ENCODE measurements at regions not wholly inside any gene's neighbourhood (a gene's known extent, or its start where the extent isn't known, plus 50 kb on each side); places are given as distances from the start of the nearest gene placed in this dataset.

DNA sequence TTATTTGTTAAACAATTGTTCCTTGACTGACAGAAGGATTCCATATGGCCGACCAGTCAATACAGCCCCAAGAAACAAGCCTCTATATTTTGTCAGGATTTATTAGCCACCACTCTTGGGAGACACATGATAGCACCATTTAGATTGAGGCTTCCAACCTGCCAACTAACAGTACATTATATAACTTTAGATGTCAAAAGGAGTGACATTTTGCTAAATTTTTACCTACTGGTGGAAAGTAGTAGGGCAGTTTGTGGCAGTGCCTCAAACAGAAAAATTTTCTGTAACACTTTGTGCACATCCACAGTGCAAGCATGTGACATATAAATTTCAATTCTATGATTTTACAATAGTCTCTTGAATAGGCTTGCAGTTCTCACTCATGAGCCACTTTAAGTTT lies 464.0 kb downstream of the TRIB2 start:
- Histone ChIP-seq H3K9ac (ENCODE audit: low read length in 5 of 5) (no peak overlapping the region), H3K27ac (ENCODE audit: low read depth, low read length) (no peak overlapping the region), H3K9me3 (ENCODE audit: control insufficient read depth in 5 of 5, low read length in 5 of 5) (peaks cover 0 to 15% (median under 1%) of the 10 kb centered on the region in 5 donors), H3K4me1 (ENCODE audit: control insufficient read depth in 5 of 5, insufficient read depth in 5 of 5, low read length in 5 of 5) (no peaks in the 10 kb centered on the region), H3K4me3 (ENCODE audit: low read depth in 1 of 5, low read length in 5 of 5) (no peak overlapping the region), H3K36me3 (ENCODE audit: control insufficient read depth in 5 of 5, insufficient read depth in 5 of 5, low read length in 5 of 5) (no peaks in the 10 kb centered on the region), H3K27me3 (ENCODE audit: control insufficient read depth in 5 of 5, insufficient read depth in 4 of 5, low read length in 5 of 5) (no peaks in the 10 kb centered on the region)

DNA sequence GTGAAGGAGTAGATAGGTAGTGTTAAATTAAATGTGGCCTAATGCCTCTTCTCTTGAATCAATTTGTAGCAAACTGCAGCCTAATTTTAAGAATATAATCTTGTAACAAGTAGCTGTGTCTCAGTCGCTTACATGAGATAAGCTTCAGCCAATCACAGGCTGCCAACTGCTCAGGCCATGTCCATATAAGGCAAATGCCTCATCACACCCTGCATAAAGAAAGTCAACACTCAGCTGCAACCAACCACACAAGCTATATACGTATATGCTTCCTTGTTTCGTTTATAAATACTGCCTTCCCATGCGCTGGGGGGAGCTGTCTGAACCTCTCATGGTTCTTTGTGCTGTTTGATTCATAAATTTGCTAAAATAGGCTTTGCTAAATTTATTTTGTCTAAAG lies 476.3 kb downstream of the TRIB2 start:
- no peaks in the 10 kb centered on the region for H3K4me1 ChIP-seq (ENCODE audit: control insufficient read depth in 5 of 5, insufficient read depth in 5 of 5, low read length in 5 of 5)
- no peak overlapping the region for H3K9ac ChIP-seq (ENCODE audit: low read length in 5 of 5)
- H3K36me3 ChIP-seq (ENCODE audit: control insufficient read depth in 5 of 5, insufficient read depth in 5 of 5, low read length in 5 of 5), result no peaks in the 10 kb centered on the region
- no peak overlapping the region for H3K27ac ChIP-seq (ENCODE audit: low read depth, low read length)
- H3K4me3 ChIP-seq (ENCODE audit: low read depth in 1 of 5, low read length in 5 of 5), result no peak overlapping the region
- H3K9me3 ChIP-seq (ENCODE audit: control insufficient read depth in 5 of 5, low read length in 5 of 5), result no peaks in the 10 kb centered on the region
- no peaks in the 10 kb centered on the region for H3K27me3 ChIP-seq (ENCODE audit: control insufficient read depth in 5 of 5, insufficient read depth in 4 of 5, low read length in 5 of 5)

- Histone ChIP-seq H3K9ac (ENCODE audit: low read length in 5 of 5) (no peak overlapping the region), H3K4me3 (ENCODE audit: low read depth in 1 of 5, low read length in 5 of 5) (no peak overlapping the region), H3K27me3 (ENCODE audit: control insufficient read depth in 5 of 5, insufficient read depth in 4 of 5, low read length in 5 of 5) (no peaks in the 10 kb centered on the region)
Measured at GRCh38 chr2:13193900-13194299, 477.2 kb downstream of the TRIB2 start.

DNA sequence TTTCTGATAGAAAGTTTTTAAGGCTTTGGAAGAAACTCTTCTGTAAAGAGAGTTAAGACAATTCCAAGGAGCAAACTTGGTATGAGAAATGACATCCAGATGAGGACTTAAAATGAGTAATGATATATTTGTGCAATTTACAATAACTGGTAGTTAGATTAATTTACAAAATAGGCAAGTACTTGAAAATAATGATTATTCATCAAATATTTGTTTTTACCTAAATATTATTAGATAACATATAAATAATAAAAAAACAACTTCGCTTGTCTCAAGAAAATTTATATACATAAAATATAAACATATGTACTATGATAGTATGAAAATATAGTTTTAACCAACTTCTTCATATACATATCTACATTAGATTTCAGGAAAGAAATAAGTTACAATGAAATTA lies 478.5 kb downstream of the TRIB2 start:
- H3K9me3 ChIP-seq (ENCODE audit: control insufficient read depth in 5 of 5, low read length in 5 of 5), result no peaks in the 10 kb centered on the region
- no peak overlapping the region for H3K27ac ChIP-seq (ENCODE audit: low read depth, low read length)
- no peak overlapping the region for H3K4me3 ChIP-seq (ENCODE audit: low read depth in 1 of 5, low read length in 5 of 5)
- H3K36me3 ChIP-seq (ENCODE audit: control insufficient read depth in 5 of 5, insufficient read depth in 5 of 5, low read length in 5 of 5), result no peaks in the 10 kb centered on the region
- H3K27me3 ChIP-seq (ENCODE audit: control insufficient read depth in 5 of 5, insufficient read depth in 4 of 5, low read length in 5 of 5), result no peaks in the 10 kb centered on the region
- H3K4me1 ChIP-seq (ENCODE audit: control insufficient read depth in 5 of 5, insufficient read depth in 5 of 5, low read length in 5 of 5), result no peaks in the 10 kb centered on the region
- H3K9ac ChIP-seq (ENCODE audit: low read length in 5 of 5), result no peak overlapping the region

More at GRCh38 chr2:13193900-13194299, 477.2 kb downstream of the TRIB2 start:
- no peak overlapping the region for H3K27ac ChIP-seq (ENCODE audit: low read depth, low read length)
- H3K4me1 ChIP-seq (ENCODE audit: control insufficient read depth in 5 of 5, insufficient read depth in 5 of 5, low read length in 5 of 5), result no peaks in the 10 kb centered on the region
- H3K36me3 ChIP-seq (ENCODE audit: control insufficient read depth in 5 of 5, insufficient read depth in 5 of 5, low read length in 5 of 5), result no peaks in the 10 kb centered on the region
- no peaks in the 10 kb centered on the region for H3K9me3 ChIP-seq (ENCODE audit: control insufficient read depth in 5 of 5, low read length in 5 of 5)

DNA sequence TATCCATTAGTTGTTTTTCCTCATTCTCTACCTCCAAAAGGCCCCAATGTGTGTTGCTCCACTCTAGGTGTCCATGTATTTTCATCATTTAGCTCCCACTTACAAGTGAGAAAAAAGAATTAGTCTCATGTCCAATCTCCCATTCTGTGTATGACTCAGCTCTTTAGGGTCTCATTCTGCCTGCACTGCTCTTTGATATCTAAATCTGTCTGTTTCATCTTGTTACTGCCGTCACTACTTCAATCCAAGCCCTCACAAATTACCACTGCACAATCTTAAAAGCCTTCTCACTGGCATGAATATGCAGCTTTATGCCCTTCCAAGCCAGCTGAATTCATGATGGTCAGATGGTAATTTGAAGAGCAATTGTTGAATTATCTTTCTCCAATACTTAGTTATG lies 480.5 kb downstream of the TRIB2 start:
- Histone ChIP-seq H3K36me3 (ENCODE audit: control insufficient read depth in 5 of 5, insufficient read depth in 5 of 5, low read length in 5 of 5) (no peaks in the 10 kb centered on the region), H3K27me3 (ENCODE audit: control insufficient read depth in 5 of 5, insufficient read depth in 4 of 5, low read length in 5 of 5) (no peaks in the 10 kb centered on the region), H3K9me3 (ENCODE audit: control insufficient read depth in 5 of 5, low read length in 5 of 5) (no peaks in the 10 kb centered on the region), H3K4me3 (ENCODE audit: low read depth in 1 of 5, low read length in 5 of 5) (no peak overlapping the region), H3K9ac (ENCODE audit: low read length in 5 of 5) (no peak overlapping the region), H3K4me1 (ENCODE audit: control insufficient read depth in 5 of 5, insufficient read depth in 5 of 5, low read length in 5 of 5) (no peaks in the 10 kb centered on the region), H3K27ac (ENCODE audit: low read depth, low read length) (no peak overlapping the region)

- Histone ChIP-seq H3K36me3 (ENCODE audit: control insufficient read depth in 5 of 5, insufficient read depth in 5 of 5, low read length in 5 of 5) (no peaks in the 10 kb centered on the region), H3K27ac (ENCODE audit: low read depth, low read length) (no peak overlapping the region), H3K4me3 (ENCODE audit: low read depth in 1 of 5, low read length in 5 of 5) (no peak overlapping the region)
Measured at GRCh38 chr2:13201924-13202323, 485.2 kb downstream of the TRIB2 start.

GRCh38 chr2:13212115-13212514 lies 495.4 kb downstream of the TRIB2 start:
- Histone ChIP-seq H3K36me3 (ENCODE audit: control insufficient read depth in 5 of 5, insufficient read depth in 5 of 5, low read length in 5 of 5) (no peaks in the 10 kb centered on the region), H3K9ac (ENCODE audit: low read length in 5 of 5) (no peak overlapping the region), H3K9me3 (ENCODE audit: control insufficient read depth in 5 of 5, low read length in 5 of 5) (peaks cover 0 to 19% (median 12%) of the 10 kb centered on the region in 5 donors), H3K27me3 (ENCODE audit: control insufficient read depth in 5 of 5, insufficient read depth in 4 of 5, low read length in 5 of 5) (no peaks in the 10 kb centered on the region), H3K4me1 (ENCODE audit: control insufficient read depth in 5 of 5, insufficient read depth in 5 of 5, low read length in 5 of 5) (no peaks in the 10 kb centered on the region), H3K4me3 (ENCODE audit: low read depth in 1 of 5, low read length in 5 of 5) (no peak overlapping the region), H3K27ac (ENCODE audit: low read depth, low read length) (no peak overlapping the region)

More at GRCh38 chr2:13201924-13202323, 485.2 kb downstream of the TRIB2 start:
- Histone ChIP-seq H3K9ac (ENCODE audit: low read length in 5 of 5) (no peak overlapping the region), H3K4me1 (ENCODE audit: control insufficient read depth in 5 of 5, insufficient read depth in 5 of 5, low read length in 5 of 5) (no peaks in the 10 kb centered on the region), H3K9me3 (ENCODE audit: control insufficient read depth in 5 of 5, low read length in 5 of 5) (no peaks in the 10 kb centered on the region), H3K27me3 (ENCODE audit: control insufficient read depth in 5 of 5, insufficient read depth in 4 of 5, low read length in 5 of 5) (peaks cover 0 to 2% (median 0%) of the 10 kb centered on the region in 5 donors)

GRCh38 chr2:13218205-13218604 lies 501.5 kb downstream of the TRIB2 start:
- no peaks in the 10 kb centered on the region for H3K36me3 ChIP-seq (ENCODE audit: control insufficient read depth in 5 of 5, insufficient read depth in 5 of 5, low read length in 5 of 5)
- H3K27me3 ChIP-seq (ENCODE audit: control insufficient read depth in 5 of 5, insufficient read depth in 4 of 5, low read length in 5 of 5), result no peaks in the 10 kb centered on the region
- no peaks in the 10 kb centered on the region for H3K4me1 ChIP-seq (ENCODE audit: control insufficient read depth in 5 of 5, insufficient read depth in 5 of 5, low read length in 5 of 5)
- H3K9me3 ChIP-seq (ENCODE audit: control insufficient read depth in 5 of 5, low read length in 5 of 5), result peaks cover 0 to 3% (median 0%) of the 10 kb centered on the region in 5 donors
- no peak overlapping the region for H3K9ac ChIP-seq (ENCODE audit: low read length in 5 of 5)
- H3K27ac ChIP-seq (ENCODE audit: low read depth, low read length), result no peak overlapping the region
- no peak overlapping the region for H3K4me3 ChIP-seq (ENCODE audit: low read depth in 1 of 5, low read length in 5 of 5)

DNA sequence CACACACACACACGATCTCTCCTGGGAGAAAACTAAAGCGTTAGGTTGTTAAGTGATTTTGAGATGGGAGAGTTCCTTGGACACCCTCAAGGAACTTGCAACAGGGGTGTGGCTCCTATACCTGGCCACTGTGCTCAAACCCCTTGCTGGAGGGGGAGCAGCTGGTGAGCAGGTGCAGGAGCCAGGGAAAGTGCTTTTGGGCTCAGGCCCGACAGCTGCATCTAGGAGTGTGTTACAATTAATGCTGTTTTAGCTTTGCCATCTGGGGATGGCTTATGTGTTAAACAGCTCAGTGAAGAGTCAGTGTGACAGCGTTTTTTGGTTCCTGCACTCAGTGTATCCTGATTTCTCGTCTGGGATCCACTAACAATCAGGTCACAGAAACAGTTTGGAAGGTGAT lies 510.8 kb downstream of the TRIB2 start:
- Histone ChIP-seq H3K27ac (ENCODE audit: low read depth, low read length) (no peak overlapping the region), H3K4me3 (ENCODE audit: low read depth in 1 of 5, low read length in 5 of 5) (no peak overlapping the region), H3K27me3 (ENCODE audit: control insufficient read depth in 5 of 5, insufficient read depth in 4 of 5, low read length in 5 of 5) (no peaks in the 10 kb centered on the region), H3K9me3 (ENCODE audit: control insufficient read depth in 5 of 5, low read length in 5 of 5) (no peaks in the 10 kb centered on the region), H3K4me1 (ENCODE audit: control insufficient read depth in 5 of 5, insufficient read depth in 5 of 5, low read length in 5 of 5) (no peaks in the 10 kb centered on the region), H3K9ac (ENCODE audit: low read length in 5 of 5) (no peak overlapping the region), H3K36me3 (ENCODE audit: control insufficient read depth in 5 of 5, insufficient read depth in 5 of 5, low read length in 5 of 5) (no peaks in the 10 kb centered on the region)

- H3K9me3 ChIP-seq (ENCODE audit: control insufficient read depth in 5 of 5, low read length in 5 of 5), result no peaks in the 10 kb centered on the region
Measured at GRCh38 chr2:13230221-13230620, 513.5 kb downstream of the TRIB2 start.

DNA sequence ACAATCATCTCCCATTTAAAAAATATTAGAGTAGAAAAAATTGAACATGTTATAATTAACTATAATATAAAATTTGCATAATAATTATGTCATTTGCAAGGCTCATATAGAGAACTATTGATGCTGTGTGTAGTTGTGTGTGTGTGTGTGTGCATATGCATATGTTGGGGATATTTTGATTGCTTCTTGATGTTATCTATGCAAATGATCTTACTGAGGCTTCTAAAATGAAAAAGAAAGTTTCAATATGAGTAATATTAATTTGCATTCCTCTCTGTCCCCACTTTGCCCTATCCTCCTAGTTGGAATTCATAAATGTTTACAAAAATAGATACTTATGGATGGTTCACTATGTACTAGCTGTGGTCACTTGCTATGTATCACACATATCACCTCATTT lies 523.3 kb downstream of the TRIB2 start:
- no peak overlapping the region for H3K4me3 ChIP-seq (ENCODE audit: low read depth in 1 of 5, low read length in 5 of 5)
- H3K36me3 ChIP-seq (ENCODE audit: control insufficient read depth in 5 of 5, insufficient read depth in 5 of 5, low read length in 5 of 5), result no peaks in the 10 kb centered on the region
- H3K27me3 ChIP-seq (ENCODE audit: control insufficient read depth in 5 of 5, insufficient read depth in 4 of 5, low read length in 5 of 5), result no peaks in the 10 kb centered on the region
- no peak overlapping the region for H3K27ac ChIP-seq (ENCODE audit: low read depth, low read length)
- H3K9me3 ChIP-seq (ENCODE audit: control insufficient read depth in 5 of 5, low read length in 5 of 5), result no peaks in the 10 kb centered on the region
- H3K9ac ChIP-seq (ENCODE audit: low read length in 5 of 5), result no peak overlapping the region
- no peaks in the 10 kb centered on the region for H3K4me1 ChIP-seq (ENCODE audit: control insufficient read depth in 5 of 5, insufficient read depth in 5 of 5, low read length in 5 of 5)

More at GRCh38 chr2:13230221-13230620, 513.5 kb downstream of the TRIB2 start:
- Histone ChIP-seq H3K27ac (ENCODE audit: low read depth, low read length) (no peak overlapping the region), H3K9ac (ENCODE audit: low read length in 5 of 5) (no peak overlapping the region), H3K27me3 (ENCODE audit: control insufficient read depth in 5 of 5, insufficient read depth in 4 of 5, low read length in 5 of 5) (no peaks in the 10 kb centered on the region), H3K36me3 (ENCODE audit: control insufficient read depth in 5 of 5, insufficient read depth in 5 of 5, low read length in 5 of 5) (no peaks in the 10 kb centered on the region), H3K4me1 (ENCODE audit: control insufficient read depth in 5 of 5, insufficient read depth in 5 of 5, low read length in 5 of 5) (no peaks in the 10 kb centered on the region), H3K4me3 (ENCODE audit: low read depth in 1 of 5, low read length in 5 of 5) (no peak overlapping the region)
